Upper lobe of right lung (tissue), 1 donor: ENCODE measurements at regions not wholly inside any gene's neighbourhood (a gene's known extent, or its start where the extent isn't known, plus 50 kb on each side); places are given as distances from the start of the nearest gene placed in this dataset.

ENCODE experiments used
- ATAC-seq: fragments of 200-7000 bp; cut with Tn5 transposase; one replicate; pipeline ENCODE4 v1.9.1; 2020; ENCODE audit warnings: mild to moderate bottlenecking, moderate library complexity
- DNase-seq: peaks from one replicate; pipeline ENCODE4 v3.0.0-alpha.2; 2020
- H3K27ac ChIP-seq: fragments of 200-600 bp; one replicate; pipeline ENCODE4 v1.8.0; 2022
- H3K27me3 ChIP-seq: fragments of 200-600 bp; one replicate; pipeline ENCODE4 v1.8.0; 2022; ENCODE audit warnings: mild to moderate bottlenecking
- H3K36me3 ChIP-seq: fragments of 200-600 bp; one replicate; pipeline ENCODE4 v1.8.0; 2022
- H3K4me1 ChIP-seq: fragments of 200-600 bp; one replicate; pipeline ENCODE4 v1.8.0; 2022
- H3K4me3 ChIP-seq: fragments of 200-600 bp; one replicate; pipeline ENCODE4 v1.8.0; 2022; ENCODE audit warnings: mild to moderate bottlenecking
- H3K9me3 ChIP-seq: fragments of 200-600 bp; one replicate; pipeline ENCODE4 v1.8.0; 2022
- CTCF ChIP-seq: fragments of 200-600 bp; IDR thresholded peaks from one replicate; pipeline ENCODE4 v1.8.0; 2022; ENCODE audit warnings: antibody characterized with exemption
- intact Hi-C: fragments of 100-400 bp; cut with DNase I; formaldehyde crosslinking; loops from one replicate; pipeline ENCODE4 v1.11.0; 2022
- donor health status: DM: no; HTN: yes; CAD: no; lungs with severe emphysema.

- H3K4me1 ChIP-seq = no peaks in the 10 kb centered on the region
- no peak for TF ChIP-seq CTCF
- H3K27ac ChIP-seq = no peak overlapping the region
- intact Hi-C loops = no loop called here
- DNase-seq = no peak
- H3K9me3 ChIP-seq = no peaks in the 10 kb centered on the region
- no peaks in the 10 kb centered on the region for H3K36me3 ChIP-seq
- ATAC-seq = no peak
- no peak overlapping the region for H3K4me3 ChIP-seq
- no peaks in the 10 kb centered on the region for H3K27me3 ChIP-seq
Observed at GRCh38 chr18:70507970-70508369, 219.1 kb downstream of the SOCS6 start.

GRCh38 chr18:70506511-70506910 is 217.7 kb downstream of the SOCS6 start:
- DNase-seq (no peak), ATAC-seq (no peak)
- H3K36me3 ChIP-seq = no peaks in the 10 kb centered on the region
- no peak overlapping the region for H3K27ac ChIP-seq
- H3K27me3 ChIP-seq = no peaks in the 10 kb centered on the region
- no peak overlapping the region for H3K4me3 ChIP-seq
- no peak for TF ChIP-seq CTCF
- H3K9me3 ChIP-seq = no peaks in the 10 kb centered on the region
- H3K4me1 ChIP-seq = no peaks in the 10 kb centered on the region
- intact Hi-C loops = no loop called here

- no peaks in the 10 kb centered on the region for H3K9me3 ChIP-seq
- DNase-seq (no peak), ATAC-seq (no peak)
- no peaks in the 10 kb centered on the region for H3K4me1 ChIP-seq
- intact Hi-C loops = no loop called here
- H3K36me3 ChIP-seq = no peaks in the 10 kb centered on the region
- H3K4me3 ChIP-seq = no peak overlapping the region
- H3K27me3 ChIP-seq = no peaks in the 10 kb centered on the region
- TF ChIP-seq CTCF = no peak
- no peak overlapping the region for H3K27ac ChIP-seq
Observed at GRCh38 chr18:70503060-70503459, 214.2 kb downstream of the SOCS6 start.

GRCh38 chr18:70501358-70501757 is 212.5 kb downstream of the SOCS6 start:
- no peak for ATAC-seq
- H3K4me1 ChIP-seq = no peaks in the 10 kb centered on the region
- no peaks in the 10 kb centered on the region for H3K27me3 ChIP-seq
- H3K9me3 ChIP-seq = no peaks in the 10 kb centered on the region
- no peak overlapping the region for H3K4me3 ChIP-seq
- no peak for DNase-seq
- no peak for TF ChIP-seq CTCF
- no peaks in the 10 kb centered on the region for H3K36me3 ChIP-seq
- H3K27ac ChIP-seq = no peak overlapping the region
- intact Hi-C loops = no loop called here

- no peaks in the 10 kb centered on the region for H3K27me3 ChIP-seq
- no peak for ATAC-seq
Observed at GRCh38 chr18:70500748-70501147, 211.9 kb downstream of the SOCS6 start.

More at GRCh38 chr18:70500748-70501147, 211.9 kb downstream of the SOCS6 start:
- H3K4me1 ChIP-seq = no peaks in the 10 kb centered on the region
- TF ChIP-seq CTCF = no peak
- no peak for DNase-seq
- no peaks in the 10 kb centered on the region for H3K36me3 ChIP-seq
- intact Hi-C loops = no loop called here
- H3K9me3 ChIP-seq = no peaks in the 10 kb centered on the region
- no peak overlapping the region for H3K27ac ChIP-seq
- no peak overlapping the region for H3K4me3 ChIP-seq
